Mesenchymal stem cell (in vitro differentiated cells and primary cell): ENCODE measurements at regions not wholly inside any gene's neighbourhood (a gene's known extent, or its start where the extent isn't known, plus 50 kb on each side); places are given as distances from the start of the nearest gene placed in this dataset.

Source experiments
- DNase-seq: peaks from one replicate; pipeline ENCODE4 v3.0.0-alpha.2; 2013
- H2AFZ ChIP-seq: one replicate; pipeline ENCODE4 v1.6.1; 2013; ENCODE audit warnings: low read depth, mild to moderate bottlenecking, control low read depth, inconsistent platforms, low read length, moderate library complexity
- H2AK5ac ChIP-seq: 2 replicates; pipeline ENCODE4 v1.6.1; 2013; ENCODE audit warnings: low read length, moderate library complexity, mild to moderate bottlenecking, inconsistent platforms; ENCODE audit not compliant: severe bottlenecking
- H2BK120ac ChIP-seq: one replicate; pipeline ENCODE4 v1.6.1; 2013; ENCODE audit warnings: low read depth, mild to moderate bottlenecking, inconsistent platforms, low read length, moderate library complexity
- H2BK12ac ChIP-seq, 2 experiments: one replicate each; pipeline ENCODE4 v1.6.1; 2013; ENCODE audit warnings: inconsistent platforms in 2 of 2, low read length in 2 of 2, mild to moderate bottlenecking in 2 of 2, moderate library complexity in 2 of 2, control low read depth in 1 of 2
- H2BK15ac ChIP-seq: one replicate; pipeline ENCODE4 v1.6.1; 2013; ENCODE audit warnings: mild to moderate bottlenecking, low read depth, inconsistent platforms; ENCODE audit not compliant: poor library complexity, severe bottlenecking
- H2BK5ac ChIP-seq: 2 replicates; pipeline ENCODE4 v1.6.1; 2013; ENCODE audit warnings: low read depth, mild to moderate bottlenecking, low read length, control low read depth, inconsistent platforms; ENCODE audit not compliant: poor library complexity, severe bottlenecking
- H3K14ac ChIP-seq, 2 experiments: one replicate each; pipeline ENCODE4 v1.6.1; 2013; ENCODE audit warnings: inconsistent platforms in 2 of 2, low read length in 2 of 2, control low read depth in 1 of 2, mild to moderate bottlenecking in 1 of 2, moderate library complexity in 1 of 2
- H3K18ac ChIP-seq, 2 experiments: one replicate each; pipeline ENCODE4 v1.6.1; 2013; ENCODE audit warnings: inconsistent platforms in 2 of 2, low read length in 2 of 2, control low read depth in 1 of 2, low read depth in 1 of 2, mild to moderate bottlenecking in 1 of 2
- H3K23ac ChIP-seq, 2 experiments: one replicate each; pipeline ENCODE4 v1.6.1; 2013; ENCODE audit warnings: inconsistent platforms in 2 of 2, low read length in 2 of 2, mild to moderate bottlenecking in 2 of 2, moderate library complexity in 2 of 2, control low read depth in 1 of 2
- H3K27ac ChIP-seq: 2 replicates; pipeline ENCODE4 v1.5.1; 2013; ENCODE audit warnings: mild to moderate bottlenecking, moderate library complexity, low read length, control low read depth, inconsistent platforms; ENCODE audit not compliant: poor library complexity, severe bottlenecking
- H3K27me3 ChIP-seq, 2 experiments: 2 replicates each; pipeline versions ENCODE4 v1.6.1 to v1.7.0; 2013; ENCODE audit warnings: low read length in 2 of 2, mild to moderate bottlenecking in 2 of 2, moderate library complexity in 2 of 2, control low read depth in 1 of 2, inconsistent platforms in 1 of 2; ENCODE audit not compliant: control insufficient read depth in 1 of 2, insufficient read depth in 1 of 2
- H3K36me3 ChIP-seq, 2 experiments: 2 replicates each; pipeline versions ENCODE4 v1.6.1 to v1.7.0; 2013; ENCODE audit warnings: low read length in 2 of 2, control low read depth in 1 of 2, inconsistent platforms in 1 of 2, low read depth in 1 of 2, mild to moderate bottlenecking in 1 of 2; ENCODE audit not compliant: insufficient read depth in 2 of 2, control insufficient read depth in 1 of 2
- H3K4ac ChIP-seq, 2 experiments: one replicate each; pipeline ENCODE4 v1.6.1; 2013; ENCODE audit warnings: inconsistent platforms in 2 of 2, low read length in 2 of 2, mild to moderate bottlenecking in 2 of 2, moderate library complexity in 2 of 2, control low read depth in 1 of 2, low read depth in 1 of 2
- H3K4me1 ChIP-seq: 2 replicates; pipeline ENCODE4 v1.6.1; 2013; ENCODE audit warnings: low read depth, low read length, control low read depth; ENCODE audit not compliant: control insufficient read depth, insufficient read depth
- H3K4me2 ChIP-seq: 2 replicates; pipeline ENCODE4 v1.6.1; 2013; ENCODE audit warnings: low read length, mild to moderate bottlenecking, inconsistent platforms; ENCODE audit not compliant: poor library complexity, severe bottlenecking
- H3K4me3 ChIP-seq, 2 experiments: 2 replicates each; pipeline versions ENCODE4 v1.5.1 to v1.7.0; 2013; ENCODE audit warnings: low read length in 2 of 2, mild to moderate bottlenecking in 2 of 2, control low read depth in 1 of 2, low read depth in 1 of 2; ENCODE audit not compliant: insufficient read depth in 1 of 2
- H3K79me1 ChIP-seq: replicated peaks from 2 replicates; pipeline ENCODE4 v1.6.1; 2013; ENCODE audit warnings: mild to moderate bottlenecking, control low read depth, low read length, inconsistent platforms; ENCODE audit not compliant: poor library complexity, severe bottlenecking
- H3K9ac ChIP-seq: 2 replicates; pipeline ENCODE4 v1.7.0; 2013; ENCODE audit warnings: mild to moderate bottlenecking, low read length, moderate library complexity
- H3K9me3 ChIP-seq: 2 replicates; pipeline ENCODE4 v1.7.0; 2013; ENCODE audit warnings: mild to moderate bottlenecking, low read length; ENCODE audit not compliant: control insufficient read depth
- H4K8ac ChIP-seq: one replicate; pipeline ENCODE4 v1.6.1; 2013; ENCODE audit warnings: inconsistent platforms, mild to moderate bottlenecking, low read length, moderate library complexity
- H4K91ac ChIP-seq: one replicate; pipeline ENCODE4 v1.6.1; 2013; ENCODE audit warnings: mild to moderate bottlenecking, low read length, inconsistent platforms
- WGBS: methylation state at CpG from one replicate; pipeline ENCODE4 v1.1.7; 2013; ENCODE audit warnings: mixed read lengths; 5-methylcytosine and 5-hydroxymethylcytosine counted together

GRCh38 chr6:51360287-51360686 lies 541.6 kb downstream of the TFAP2B start:
- H2AK5ac ChIP-seq = no peak overlapping the region
- H2AFZ ChIP-seq = no peak overlapping the region
- no peaks in the 10 kb centered on the region for H3K79me1 ChIP-seq
- no peak for DNase-seq
- no peak overlapping the region for H3K14ac ChIP-seq
- H3K9ac ChIP-seq = no peak overlapping the region
- H3K9me3 ChIP-seq = no peaks in the 10 kb centered on the region
- H2BK12ac ChIP-seq = no peak overlapping the region
- H3K4ac ChIP-seq = no peak overlapping the region
- no peak overlapping the region for H2BK15ac ChIP-seq
- no peak overlapping the region for H4K91ac ChIP-seq
- H3K4me1 ChIP-seq = no peaks in the 10 kb centered on the region
- WGBS = no CpG with 5 or more reads among the region's 2 CpGs
- H3K18ac ChIP-seq = no peak overlapping the region
- no peaks in the 10 kb centered on the region for H3K27me3 ChIP-seq
- H3K27ac ChIP-seq = no peak overlapping the region
- no peak overlapping the region for H3K23ac ChIP-seq
- no peak overlapping the region for H3K4me3 ChIP-seq
- no peaks in the 10 kb centered on the region for H3K36me3 ChIP-seq
- no peak overlapping the region for H2BK120ac ChIP-seq
- H3K4me2 ChIP-seq = no peak overlapping the region
- no peak overlapping the region for H4K8ac ChIP-seq
- no peak overlapping the region for H2BK5ac ChIP-seq

- H4K8ac ChIP-seq = no peak overlapping the region
- no peak overlapping the region for H2AFZ ChIP-seq
- H2BK5ac ChIP-seq = no peak overlapping the region
- H3K4me3 ChIP-seq = no peak overlapping the region
- no peak overlapping the region for H3K9ac ChIP-seq
- no peak overlapping the region for H2BK15ac ChIP-seq
- H2BK12ac ChIP-seq = no peak overlapping the region
- H3K36me3 ChIP-seq = no peaks in the 10 kb centered on the region
- H3K4me1 ChIP-seq = no peaks in the 10 kb centered on the region
- no peak overlapping the region for H3K4me2 ChIP-seq
- no peaks in the 10 kb centered on the region for H3K9me3 ChIP-seq
- H3K14ac ChIP-seq = no peak overlapping the region
- H3K79me1 ChIP-seq = no peaks in the 10 kb centered on the region
- DNase-seq = no peak
- H3K23ac ChIP-seq = no peak overlapping the region
- no peak overlapping the region for H2AK5ac ChIP-seq
- no peak overlapping the region for H3K4ac ChIP-seq
- no peak overlapping the region for H4K91ac ChIP-seq
- no peak overlapping the region for H3K18ac ChIP-seq
- no peak overlapping the region for H3K27ac ChIP-seq
- no peaks in the 10 kb centered on the region for H3K27me3 ChIP-seq
- H2BK120ac ChIP-seq = no peak overlapping the region
These were observed 546.9 kb downstream of the TFAP2B start for GRCh38 chr6:51365566-51365965.

GRCh38 chr6:51369485-51369884 lies 550.8 kb downstream of the TFAP2B start:
- Histone ChIP-seq H3K9ac (no peak overlapping the region), H2BK15ac (no peak overlapping the region), H3K27me3 (no peaks in the 10 kb centered on the region), H4K91ac (no peak overlapping the region), H3K36me3 (no peaks in the 10 kb centered on the region), H2BK120ac (no peak overlapping the region), H3K4ac (no peak overlapping the region), H3K14ac (no peak overlapping the region), H3K27ac (no peak overlapping the region), H3K9me3 (no peaks in the 10 kb centered on the region), H2BK5ac (no peak overlapping the region), H3K4me2 (no peak overlapping the region), H3K18ac (no peak overlapping the region), H3K4me3 (no peak overlapping the region), H3K23ac (no peak overlapping the region), H3K79me1 (no peaks in the 10 kb centered on the region), H2AFZ (no peak overlapping the region), H2AK5ac (no peak overlapping the region), H4K8ac (no peak overlapping the region), H2BK12ac (no peak overlapping the region), H3K4me1 (no peaks in the 10 kb centered on the region)
- WGBS = 100% methylated on average over 1 of the region's 1 CpG
- no peak for DNase-seq

GRCh38 chr6:51382847-51383246 lies 564.2 kb downstream of the TFAP2B start:
- Histone ChIP-seq H3K27ac (no peak overlapping the region), H3K4ac (no peak overlapping the region), H3K9me3 (no peaks in the 10 kb centered on the region), H3K4me3 (no peak overlapping the region), H4K8ac (no peak overlapping the region), H3K4me2 (no peak overlapping the region), H3K36me3 (no peaks in the 10 kb centered on the region), H3K14ac (no peak overlapping the region), H3K4me1 (no peaks in the 10 kb centered on the region), H2BK12ac (no peak overlapping the region), H2BK120ac (no peak overlapping the region), H2AFZ (no peak overlapping the region), H3K79me1 (no peaks in the 10 kb centered on the region), H3K27me3 (no peaks in the 10 kb centered on the region), H3K18ac (no peak overlapping the region), H2BK5ac (no peak overlapping the region), H4K91ac (no peak overlapping the region), H2BK15ac (no peak overlapping the region), H3K9ac (no peak overlapping the region), H2AK5ac (no peak overlapping the region), H3K23ac (no peak overlapping the region)
- DNase-seq = no peak
